Omental fat pad (tissue), 3 donors: ENCODE measurements at regions not wholly inside any gene's neighbourhood (a gene's known extent, or its start where the extent isn't known, plus 50 kb on each side); places are given as distances from the start of the nearest gene placed in this dataset.

Experiments used
- ATAC-seq: fragments of 150-250 bp; one replicate; pipeline ENCODE4 v1.9.1; 2016; ENCODE audit warnings: mild to moderate bottlenecking, moderate library complexity; ENCODE audit not compliant: low FRiP score
- DNase-seq: peaks from one replicate; pipeline ENCODE4 v3.0.0-alpha.2; 2019; ENCODE audit warnings: low spot score
- TF ChIP-seq, protein P1 (sequence below), 3 donors: fragments of 450-650 bp; IDR thresholded peaks; one replicate each; pipeline ENCODE4 v1.5.1; 2016 to 2017; ENCODE audit warnings: antibody characterized with exemption in 3 of 3, mild to moderate bottlenecking in 3 of 3, moderate library complexity in 2 of 3

DNA sequence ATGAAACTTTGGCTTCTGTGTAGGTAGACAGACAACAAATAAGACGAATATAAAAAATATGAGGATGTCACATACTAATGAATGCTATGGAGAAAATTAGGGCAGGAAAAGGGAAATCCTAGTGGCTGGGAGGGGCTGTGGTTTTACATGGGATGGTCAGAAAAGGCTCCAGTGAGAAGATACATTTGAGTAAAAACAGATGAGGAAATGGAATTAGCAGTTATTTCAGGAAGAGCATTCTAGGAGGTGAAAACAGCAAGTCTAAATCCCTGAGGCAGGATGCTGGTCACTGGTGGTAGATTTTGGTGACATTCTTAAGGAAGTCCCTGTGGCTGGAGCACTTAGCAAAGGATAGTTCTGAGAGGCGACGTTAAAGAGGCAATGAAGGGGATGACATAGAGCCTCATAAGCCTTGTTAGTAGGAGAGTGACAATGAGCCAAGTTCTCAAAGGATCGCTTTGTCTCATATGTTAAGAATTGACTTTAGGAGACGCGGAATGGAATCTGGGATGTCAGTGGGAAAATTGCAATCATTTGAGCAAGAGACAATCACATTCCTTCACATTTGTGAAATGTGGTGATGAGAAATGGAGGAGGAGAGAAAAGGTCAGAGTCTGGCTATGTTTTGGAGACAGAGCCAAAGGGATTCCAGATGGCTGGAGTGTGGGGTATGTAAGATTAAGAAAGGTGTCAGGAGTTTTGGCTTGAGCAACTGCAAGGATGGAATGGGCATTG lies 384.7 kb upstream of the FZD8 start:
- TF ChIP-seq, protein P1, sequence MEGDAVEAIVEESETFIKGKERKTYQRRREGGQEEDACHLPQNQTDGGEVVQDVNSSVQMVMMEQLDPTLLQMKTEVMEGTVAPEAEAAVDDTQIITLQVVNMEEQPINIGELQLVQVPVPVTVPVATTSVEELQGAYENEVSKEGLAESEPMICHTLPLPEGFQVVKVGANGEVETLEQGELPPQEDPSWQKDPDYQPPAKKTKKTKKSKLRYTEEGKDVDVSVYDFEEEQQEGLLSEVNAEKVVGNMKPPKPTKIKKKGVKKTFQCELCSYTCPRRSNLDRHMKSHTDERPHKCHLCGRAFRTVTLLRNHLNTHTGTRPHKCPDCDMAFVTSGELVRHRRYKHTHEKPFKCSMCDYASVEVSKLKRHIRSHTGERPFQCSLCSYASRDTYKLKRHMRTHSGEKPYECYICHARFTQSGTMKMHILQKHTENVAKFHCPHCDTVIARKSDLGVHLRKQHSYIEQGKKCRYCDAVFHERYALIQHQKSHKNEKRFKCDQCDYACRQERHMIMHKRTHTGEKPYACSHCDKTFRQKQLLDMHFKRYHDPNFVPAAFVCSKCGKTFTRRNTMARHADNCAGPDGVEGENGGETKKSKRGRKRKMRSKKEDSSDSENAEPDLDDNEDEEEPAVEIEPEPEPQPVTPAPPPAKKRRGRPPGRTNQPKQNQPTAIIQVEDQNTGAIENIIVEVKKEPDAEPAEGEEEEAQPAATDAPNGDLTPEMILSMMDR (IDR thresholded peaks at IDR 0.05): no peak
- DNase-seq (no peak), ATAC-seq (no peak)

DNA sequence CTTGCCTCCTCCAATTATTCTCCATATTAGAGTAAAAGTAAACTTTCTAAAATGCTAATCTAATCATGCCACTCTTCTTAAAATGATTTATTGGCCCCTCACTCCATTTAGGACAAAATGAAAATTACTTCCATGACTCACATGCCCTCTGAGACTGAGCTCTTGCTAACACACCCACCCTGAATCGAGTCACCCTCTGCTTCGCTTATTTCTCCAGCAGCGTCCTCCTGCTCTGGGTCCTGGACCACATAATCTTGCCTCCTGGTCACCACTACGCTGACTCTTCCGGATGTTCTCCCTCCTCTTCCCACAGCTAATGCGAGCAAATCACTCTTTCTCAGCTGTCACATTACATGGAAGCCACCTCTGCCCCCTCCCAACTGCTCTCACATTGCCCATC lies 384.0 kb upstream of the FZD8 start:
- DNase-seq: no peak
- ATAC-seq: no peak
- TF ChIP-seq, protein P1 (IDR thresholded peaks at IDR 0.05): no peak

DNA sequence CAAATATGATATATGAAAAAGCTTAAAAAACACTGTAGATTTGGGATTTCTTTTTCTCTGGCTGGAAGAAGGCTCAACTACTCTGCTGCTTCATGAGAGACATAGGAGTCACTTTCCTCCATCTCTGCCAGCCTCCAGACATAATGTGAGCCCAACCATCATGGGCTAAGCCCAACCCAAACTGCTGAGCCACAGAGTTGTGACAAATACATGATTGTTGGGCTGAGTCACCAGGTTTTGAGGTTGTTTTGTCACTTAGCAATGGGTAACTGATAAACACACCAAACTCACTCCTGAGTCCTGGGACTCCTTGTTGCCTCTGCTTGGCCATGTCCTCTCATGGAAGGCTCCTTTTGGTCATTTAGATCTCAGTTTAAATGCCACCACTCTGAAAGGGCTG lies 381.8 kb upstream of the FZD8 start:
- TF ChIP-seq, protein P1 (IDR thresholded peaks at IDR 0.05): no peak
- DNase-seq (no peak), ATAC-seq (no peak)

DNA sequence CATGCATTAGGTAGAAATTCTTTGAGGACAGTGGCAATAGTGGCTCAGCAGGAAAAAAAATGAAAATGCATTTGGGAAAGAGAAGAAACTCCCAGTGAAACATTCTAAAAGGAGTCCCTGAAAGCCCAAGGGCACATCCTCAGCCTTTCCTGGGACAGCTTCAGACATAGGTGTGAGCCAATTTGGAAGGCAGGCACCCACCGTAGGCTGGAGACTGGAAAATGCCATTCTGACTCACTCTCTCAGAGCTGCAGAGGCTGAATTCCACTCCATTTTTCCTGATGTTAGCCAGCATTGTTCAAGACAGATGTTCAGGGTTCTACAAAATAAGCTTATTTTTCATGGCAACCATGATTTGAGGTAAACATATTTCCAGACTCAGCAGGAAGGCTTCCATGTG lies 379.0 kb upstream of the FZD8 start:
- TF ChIP-seq, protein P1 (IDR thresholded peaks at IDR 0.05): no peak
- ATAC-seq (no peak), DNase-seq (no peak)

DNA sequence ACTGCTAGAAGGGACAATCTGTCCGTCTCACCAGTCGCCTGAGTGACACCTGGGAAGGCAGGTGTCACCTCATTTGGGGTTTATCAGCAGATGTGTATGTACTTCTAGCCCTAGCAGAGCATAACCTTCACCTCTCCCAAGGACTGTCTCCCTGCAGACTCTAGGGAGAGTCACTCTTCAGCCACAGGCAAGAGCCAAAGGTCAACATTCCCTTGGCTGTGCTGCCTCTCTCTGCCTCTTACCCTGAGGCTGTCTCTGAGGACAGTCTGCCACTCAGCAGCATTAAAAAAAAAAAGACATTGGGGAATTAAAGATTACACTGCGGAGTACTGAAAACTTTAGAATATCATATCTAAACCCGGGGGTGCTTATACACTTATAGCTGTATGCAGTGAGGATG lies 377.7 kb upstream of the FZD8 start:
- no peak for DNase-seq
- TF ChIP-seq, protein P1 (IDR thresholded peaks at IDR 0.05): no peak
- ATAC-seq: no peak

DNA sequence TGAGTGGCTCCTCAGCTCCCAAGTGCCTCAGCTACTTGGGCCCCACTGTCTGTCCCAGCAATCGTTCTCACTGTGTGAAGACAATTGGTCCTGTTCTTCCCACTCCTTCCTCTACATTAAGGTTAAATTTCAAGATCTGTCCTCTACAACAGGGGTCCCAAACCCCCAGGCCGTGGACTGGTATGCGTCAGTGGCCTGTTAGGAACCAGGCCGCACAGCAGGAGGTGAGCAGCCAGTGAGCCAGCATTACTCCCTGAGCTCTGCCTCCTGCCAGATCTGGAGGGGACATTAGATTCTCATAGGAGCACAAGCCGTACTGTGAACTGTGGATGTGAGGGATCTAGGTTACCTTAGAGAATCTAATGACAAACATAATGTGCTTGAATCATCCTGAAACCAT lies 376.9 kb upstream of the FZD8 start:
- DNase-seq (no peak), ATAC-seq (no peak)
- TF ChIP-seq, protein P1 (IDR thresholded peaks at IDR 0.05): no peak

DNA sequence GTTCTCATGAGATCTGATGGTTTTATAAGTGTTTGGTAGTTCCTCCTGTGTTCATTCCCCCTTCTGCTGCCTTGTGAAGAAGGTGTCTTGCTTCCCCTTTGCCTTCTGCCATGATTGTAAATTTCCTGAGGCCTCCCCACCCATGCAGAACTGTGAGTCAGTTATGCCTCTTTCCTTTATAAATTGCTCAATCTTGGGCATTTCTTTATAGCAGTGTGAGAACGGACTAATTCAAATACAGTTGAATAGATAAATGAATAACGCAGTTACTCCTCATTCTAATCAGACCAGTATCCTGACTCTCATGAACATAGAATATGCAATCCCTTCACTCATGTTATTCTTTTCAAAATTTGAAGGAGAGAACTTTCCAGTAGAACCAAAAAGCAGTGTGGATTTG lies 375.0 kb upstream of the FZD8 start:
- ATAC-seq (no peak), DNase-seq (no peak)
- TF ChIP-seq, protein P1 (IDR thresholded peaks at IDR 0.05): no peak
